Activated CD4-positive, alpha-beta T cell treated with anti-CD3 and anti-CD28 coated beads, Interleukin-2, amount 50 U/mL, for 16 hours (primary cell): ENCODE measurements at regions not wholly inside any gene's neighbourhood (a gene's known extent, or its start where the extent isn't known, plus 50 kb on each side); places are given as distances from the start of the nearest gene placed in this dataset.
"Not testable (repeated sequence)": the region's sequence is repeated elsewhere in the genome, so short reads cannot be mapped to it uniquely, and the experiment has no call there.

ENCODE experiments used
- DNase-seq: peaks from one replicate; pipeline ENCODE4 v3.0.0-alpha.2; 2020

DNA sequence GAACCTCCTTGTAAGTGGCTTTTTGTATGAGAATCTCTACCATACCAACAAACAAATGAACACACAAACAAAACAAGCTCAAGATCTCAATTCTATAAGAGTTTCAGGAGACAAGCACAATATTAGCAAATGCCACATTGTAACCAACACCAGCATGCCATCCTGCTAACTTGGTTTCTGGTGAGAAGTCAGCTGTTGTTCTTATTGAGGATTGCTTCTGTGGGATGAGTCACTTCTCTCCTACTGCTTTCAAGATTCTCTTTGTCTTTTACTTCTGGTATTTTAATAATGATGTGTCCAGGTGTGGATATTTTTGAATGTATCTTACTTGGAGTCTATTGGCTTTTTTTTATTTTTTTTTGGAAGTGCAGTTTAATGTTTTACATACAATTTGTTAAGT is 131.7 kb downstream of the BCL2L11 start:
- DNase-seq = no peak

GRCh38 chr2:111254916-111255315 is 134.2 kb downstream of the BCL2L11 start:
- not testable (repeated sequence) for DNase-seq

DNA sequence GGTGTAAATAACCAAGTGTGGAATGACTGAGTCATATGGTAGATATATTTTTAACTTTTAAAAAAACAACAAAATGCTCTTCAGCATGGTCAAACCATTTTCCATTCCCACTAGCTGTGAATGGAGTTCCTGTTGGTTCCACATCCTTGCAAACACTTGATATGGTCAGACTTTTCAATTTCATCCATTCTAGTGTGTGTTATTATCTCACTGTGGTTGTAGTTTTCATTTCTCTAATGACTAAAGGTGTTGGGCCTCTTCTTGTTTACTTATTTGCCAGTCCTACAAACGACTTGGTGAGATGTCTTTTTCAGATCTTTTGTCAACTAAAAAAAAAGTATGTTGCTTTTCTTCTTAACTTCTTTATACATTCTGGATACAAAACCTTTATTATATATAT is 135.9 kb downstream of the BCL2L11 start:
- DNase-seq = not testable (repeated sequence)

DNA sequence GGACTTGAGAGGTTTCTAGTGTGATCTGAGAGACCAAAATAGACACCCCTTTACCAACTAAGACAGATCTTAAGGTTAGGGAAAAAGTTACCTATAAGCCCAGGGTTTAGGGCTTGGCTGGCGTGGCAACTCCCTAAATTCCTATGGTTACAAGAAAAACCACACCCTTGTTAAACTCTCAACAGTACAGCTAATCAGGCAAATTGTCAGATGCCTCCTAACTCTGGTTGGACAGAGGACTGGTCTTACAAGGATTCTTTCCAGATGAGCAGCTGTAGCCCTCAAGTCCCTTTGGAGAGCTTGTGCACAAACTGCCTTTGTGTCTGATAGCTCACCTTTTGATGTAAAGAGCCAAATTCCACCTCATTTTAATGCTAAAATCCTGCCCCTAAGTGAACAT is 136.9 kb downstream of the BCL2L11 start:
- DNase-seq = not testable (repeated sequence)

GRCh38 chr2:111258318-111258717 is 137.6 kb downstream of the BCL2L11 start:
- DNase-seq = not testable (repeated sequence)

- not testable (repeated sequence) for DNase-seq
Measured at GRCh38 chr2:111262627-111263379, 142.1 kb downstream of the BCL2L11 start.

- not testable (repeated sequence) for DNase-seq
Measured at GRCh38 chr2:111263380-111264017, 142.8 kb downstream of the BCL2L11 start.

GRCh38 chr2:111264956-111265355 is 144.2 kb downstream of the BCL2L11 start:
- DNase-seq = not testable (repeated sequence)

DNA sequence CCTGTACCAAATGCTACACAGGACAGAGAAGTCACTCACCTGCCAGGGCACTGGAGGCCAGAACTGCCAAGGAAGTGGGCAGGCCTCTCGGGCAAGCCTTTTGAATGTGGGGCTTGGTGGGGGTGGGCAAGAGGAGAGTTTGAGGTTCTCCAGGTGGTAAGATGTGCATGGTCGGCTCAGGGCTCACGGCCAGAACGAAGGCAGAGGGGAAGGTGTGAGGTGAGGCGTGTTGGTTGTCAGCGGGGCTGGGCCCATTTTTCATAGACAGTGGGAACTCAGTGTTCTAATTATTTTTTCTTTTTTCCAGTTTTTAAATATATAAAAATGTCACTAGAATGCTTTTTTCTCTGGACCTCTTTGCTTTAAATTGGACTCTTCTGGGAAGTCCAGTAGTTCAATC is 145.8 kb downstream of the BCL2L11 start:
- DNase-seq = not testable (repeated sequence)

GRCh38 chr2:111267038-111267437 is 146.3 kb downstream of the BCL2L11 start:
- not testable (repeated sequence) for DNase-seq

GRCh38 chr2:111269761-111270323 is 149.1 kb downstream of the BCL2L11 start:
- DNase-seq = not testable (repeated sequence)

- DNase-seq = not testable (repeated sequence)
Measured at GRCh38 chr2:111270569-111270968, 149.9 kb downstream of the BCL2L11 start.

DNA sequence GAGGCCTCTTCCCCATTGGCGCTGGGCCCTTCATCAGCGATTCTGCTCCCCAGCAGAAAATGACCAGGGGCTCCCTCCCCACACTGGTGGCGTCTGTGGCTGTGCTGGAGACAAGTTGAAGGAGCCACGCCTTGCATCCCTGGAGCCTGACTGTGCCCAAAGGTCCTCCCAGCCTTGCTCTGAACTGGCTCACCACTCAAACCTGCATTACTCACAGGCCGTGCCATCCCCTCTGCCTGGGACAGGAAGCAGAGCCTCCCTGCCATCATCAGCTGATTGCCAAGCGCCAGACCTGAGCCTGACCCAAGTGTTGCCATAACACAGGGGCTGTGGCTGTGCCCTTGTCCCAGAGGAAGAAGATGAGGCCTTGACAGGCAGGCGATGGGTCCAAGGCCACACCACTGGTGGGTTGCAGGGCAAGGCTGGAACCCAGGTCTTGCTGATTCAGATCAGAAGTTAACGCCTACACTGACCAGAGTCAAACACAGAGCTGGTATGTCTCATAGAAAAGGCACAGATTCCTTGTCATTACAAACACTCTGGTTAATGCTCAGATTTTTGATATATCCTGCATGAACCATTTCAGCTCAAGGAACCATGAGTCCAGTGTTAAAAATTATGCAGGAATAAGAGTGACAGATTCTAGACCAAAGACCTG is 151.1 kb downstream of the BCL2L11 start:
- DNase-seq = not testable (repeated sequence)

DNA sequence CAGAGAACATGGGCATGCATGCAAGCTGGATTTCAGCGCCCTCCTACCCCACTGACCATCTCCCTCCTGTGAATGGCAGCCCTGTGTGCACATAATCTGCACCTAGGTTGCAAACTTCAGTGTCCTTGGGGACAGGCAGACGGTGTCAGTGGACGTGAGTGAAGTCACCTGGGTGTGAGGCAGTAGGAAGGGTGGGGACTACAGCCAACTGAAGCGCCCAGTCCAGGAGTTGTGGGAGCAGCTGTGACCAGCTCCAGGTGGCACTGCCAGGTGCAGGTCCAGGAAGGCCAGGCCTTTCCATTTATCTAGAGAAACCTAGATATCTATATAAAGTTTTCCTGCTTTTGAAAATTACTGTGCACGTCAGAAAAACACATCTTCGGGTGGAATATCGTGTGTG is 152.3 kb downstream of the BCL2L11 start:
- not testable (repeated sequence) for DNase-seq

GRCh38 chr2:111275047-111275853 is 154.5 kb downstream of the BCL2L11 start:
- not testable (repeated sequence) for DNase-seq

DNA sequence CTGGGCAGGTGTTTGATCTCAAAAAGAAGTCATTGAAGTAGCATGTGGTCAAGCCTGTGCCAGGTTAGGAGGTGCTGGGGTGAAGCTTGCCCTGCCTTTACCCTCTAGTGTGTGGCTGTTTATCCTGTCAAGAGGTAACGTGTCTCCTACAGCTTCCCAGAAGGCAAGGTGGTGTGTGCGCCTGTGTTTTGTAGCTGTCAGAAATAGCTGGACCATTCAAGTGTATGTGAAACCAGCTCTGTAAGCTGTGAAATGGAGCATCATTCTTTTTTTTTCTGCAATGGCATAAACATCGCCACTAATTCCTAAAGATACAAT is 155.1 kb downstream of the BCL2L11 start:
- DNase-seq = not testable (repeated sequence)

DNA sequence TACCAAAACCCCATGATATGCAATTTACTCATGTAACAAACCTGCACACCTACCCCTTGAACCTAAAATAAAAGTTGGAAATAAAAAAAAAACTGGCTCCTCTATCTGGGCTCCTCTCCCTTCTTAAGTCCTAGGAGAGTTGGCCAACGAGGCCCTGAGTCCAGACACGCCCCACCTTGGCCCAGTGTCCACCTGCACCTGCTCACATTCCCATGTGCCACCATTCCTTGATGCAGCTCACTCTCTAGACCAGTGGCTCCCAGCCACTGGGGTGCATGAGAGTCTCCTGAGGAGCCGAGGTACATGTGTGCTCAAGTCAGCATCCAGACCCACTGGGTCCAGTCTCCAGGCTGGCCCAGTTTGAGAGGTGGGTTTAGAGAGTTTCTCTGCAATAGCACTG is 157.4 kb downstream of the BCL2L11 start:
- DNase-seq = not testable (repeated sequence)

DNA sequence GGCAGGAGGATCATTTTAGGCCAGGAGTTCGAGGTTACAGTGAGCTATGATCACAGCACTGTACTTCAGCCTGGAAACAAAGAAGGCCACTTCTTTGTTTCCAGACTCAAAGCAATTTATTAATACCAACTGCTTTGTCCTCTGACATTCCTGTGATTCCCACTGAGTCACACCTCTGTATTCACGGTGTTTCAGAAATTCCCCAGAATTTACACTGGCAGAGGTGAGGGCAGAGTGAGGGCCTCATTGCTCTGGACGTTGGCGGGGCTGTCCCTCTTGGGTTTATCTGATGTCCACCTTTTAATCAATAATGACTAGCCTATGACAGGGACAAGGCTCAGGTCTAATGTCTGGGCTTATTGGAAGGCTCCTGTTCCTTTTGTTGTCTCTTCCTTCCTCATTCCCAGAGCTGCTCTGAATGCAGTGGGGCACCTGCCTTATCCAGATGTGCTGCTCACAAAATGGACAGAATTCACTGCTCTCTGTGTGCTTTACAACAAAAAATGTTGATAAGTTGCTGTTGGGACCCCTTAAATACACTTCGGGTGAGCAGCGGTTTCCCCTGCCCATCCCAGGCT is 160.1 kb downstream of the BCL2L11 start:
- not testable (repeated sequence) for DNase-seq

GRCh38 chr2:111282162-111282561 is 161.4 kb downstream of the BCL2L11 start:
- DNase-seq = not testable (repeated sequence)

DNA sequence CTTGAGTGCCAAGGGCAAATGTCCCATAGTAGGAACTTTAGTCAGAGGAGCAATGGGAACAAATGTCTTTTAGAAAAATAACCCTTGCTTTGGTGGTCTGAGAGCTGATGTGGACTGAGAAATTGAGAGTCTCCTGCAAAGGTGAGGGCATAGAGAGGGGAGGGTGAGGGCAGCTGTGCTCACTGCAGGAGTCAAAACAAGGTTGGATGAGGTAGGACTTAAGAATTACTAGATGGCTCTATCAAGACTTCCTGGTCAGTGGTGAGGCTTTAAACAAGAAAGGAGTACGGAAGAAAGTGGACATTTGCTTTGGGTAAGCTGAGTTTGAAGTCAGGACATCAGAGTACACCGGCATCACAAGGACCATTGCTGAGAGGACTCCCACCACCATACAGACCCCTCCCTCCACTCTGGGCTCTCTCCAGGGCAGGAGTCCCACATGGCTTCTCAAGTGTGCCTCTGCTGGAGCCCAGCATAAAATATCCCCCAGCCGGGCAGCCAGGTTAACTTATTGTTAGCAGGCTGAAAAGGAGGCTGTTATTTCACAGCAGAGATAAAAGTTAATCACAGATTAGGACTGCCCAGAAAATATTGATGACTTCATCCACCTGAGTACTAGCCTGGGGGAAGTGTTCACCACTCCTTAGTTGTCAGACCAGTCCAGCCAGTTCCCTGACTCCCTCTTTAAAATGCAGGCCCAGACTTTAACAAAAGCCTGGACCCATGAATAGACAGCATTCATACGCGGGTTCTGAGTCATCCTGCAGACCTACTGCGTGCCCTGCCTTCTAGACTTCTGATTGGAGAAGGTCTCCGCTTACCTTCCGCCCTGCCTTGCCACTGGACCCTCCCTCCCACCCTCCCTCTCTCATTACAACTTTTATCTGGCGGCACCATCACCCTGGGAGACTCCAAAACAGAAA is 167.2 kb downstream of the BCL2L11 start:
- DNase-seq = not testable (repeated sequence)

GRCh38 chr2:111290370-111290769 is 169.7 kb downstream of the BCL2L11 start:
- not testable (repeated sequence) for DNase-seq
